ENCODE measurements at regions not wholly inside any gene's neighbourhood (a gene's known extent, or its start where the extent isn't known, plus 50 kb on each side); places are given as distances from the start of the nearest gene placed in this dataset.

DNA sequence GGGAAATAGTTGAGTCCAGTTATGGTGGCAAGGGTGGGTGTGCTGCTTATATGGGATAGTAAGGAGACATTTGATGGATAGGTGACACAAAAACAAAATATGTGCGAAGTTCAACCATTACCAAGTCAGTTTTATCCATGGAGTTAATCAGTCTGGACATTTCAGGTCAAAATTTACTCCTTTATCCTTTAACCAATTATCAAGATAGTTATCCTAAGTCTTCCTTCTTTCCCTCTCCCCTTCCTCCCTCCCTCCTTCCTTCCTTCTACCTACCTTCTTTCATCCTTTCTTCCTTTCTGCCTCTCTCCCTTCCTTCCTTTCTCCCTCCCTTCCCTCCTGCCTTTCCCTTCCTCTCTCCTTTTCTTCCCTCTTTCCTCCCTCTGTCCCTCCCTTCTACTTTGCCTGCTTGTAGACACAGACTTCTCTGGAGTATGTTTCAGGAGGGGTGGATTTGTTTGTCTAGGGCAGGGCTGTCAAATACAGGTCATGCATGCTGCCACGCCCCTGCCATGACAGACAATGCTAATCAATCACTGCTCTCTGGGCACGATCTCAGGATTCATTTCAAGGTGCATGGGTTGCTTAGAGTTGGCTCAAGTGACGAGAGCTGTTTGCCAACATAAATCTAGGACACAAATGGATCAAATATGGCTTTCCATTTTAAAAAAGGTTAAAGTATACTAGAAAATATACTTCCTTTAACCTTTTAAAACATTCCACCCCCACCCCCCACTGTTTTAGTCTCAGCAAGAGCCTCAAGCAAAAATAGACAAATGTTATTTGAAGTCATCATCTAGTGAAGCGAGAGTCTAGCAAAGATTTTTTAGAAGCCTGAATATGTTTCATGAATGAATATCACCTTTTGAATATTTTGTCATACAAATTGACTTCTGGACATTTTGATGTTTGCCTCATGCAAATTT is 281.6 kb upstream of the CITED2 start:
- no peaks in the 10 kb centered on the region for H3K9me3 Mint-ChIP-seq
- no peak overlapping the region for H3K4me3 Mint-ChIP-seq
- H3K27me3 Mint-ChIP-seq, result no peaks in the 10 kb centered on the region
- DNase-seq, result no peak
- H3K36me3 Mint-ChIP-seq, result no peaks in the 10 kb centered on the region
- peaks cover 2% of the 10 kb centered on the region for H3K4me1 Mint-ChIP-seq
- H3K27ac Mint-ChIP-seq, result no peak overlapping the region

DNA sequence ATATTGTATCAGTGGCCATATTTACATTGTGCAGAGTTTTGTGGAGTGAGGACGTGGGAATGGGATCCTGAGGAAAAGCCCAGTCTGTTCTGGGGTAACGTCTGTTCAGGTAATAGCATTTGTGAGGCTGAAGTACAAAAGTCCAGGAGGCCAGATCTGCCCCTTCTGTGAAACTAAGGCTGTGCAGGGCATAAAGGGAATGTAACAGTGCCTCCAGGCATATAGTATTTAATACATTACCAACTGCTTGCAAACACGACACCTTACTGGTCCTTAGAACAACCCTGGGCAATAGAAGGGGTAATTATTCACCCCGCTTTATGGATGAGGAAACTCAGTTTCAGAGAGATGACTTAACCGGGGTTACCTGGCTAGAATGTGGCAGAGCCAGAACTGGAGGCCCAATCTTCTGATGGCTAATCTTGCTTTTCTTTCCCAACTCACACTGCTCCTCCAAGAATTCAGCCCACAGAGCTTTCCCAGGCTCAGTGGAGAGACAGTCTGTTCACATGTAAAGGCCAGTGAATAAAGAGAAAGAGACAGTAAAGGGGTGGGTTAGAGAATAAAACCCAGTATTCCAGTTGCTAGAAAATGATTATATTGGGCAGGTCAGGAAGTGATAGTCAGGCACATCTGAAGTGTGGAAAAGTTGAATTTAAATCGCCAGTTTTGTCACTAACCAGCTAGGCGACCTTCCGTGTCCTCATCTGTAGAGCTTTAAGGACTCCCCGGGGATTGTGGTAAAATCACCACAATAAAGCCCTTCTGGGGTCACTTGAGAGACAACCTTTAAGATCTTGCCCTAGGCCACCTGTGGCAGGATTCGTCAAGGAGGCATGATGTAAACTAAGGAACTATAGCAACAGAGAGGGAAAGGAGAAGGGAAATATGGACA is 280.7 kb upstream of the CITED2 start:
- H3K9me3 Mint-ChIP-seq, result no peaks in the 10 kb centered on the region
- H3K4me1 Mint-ChIP-seq, result peaks cover 2% of the 10 kb centered on the region
- DNase-seq, result no peak

DNA sequence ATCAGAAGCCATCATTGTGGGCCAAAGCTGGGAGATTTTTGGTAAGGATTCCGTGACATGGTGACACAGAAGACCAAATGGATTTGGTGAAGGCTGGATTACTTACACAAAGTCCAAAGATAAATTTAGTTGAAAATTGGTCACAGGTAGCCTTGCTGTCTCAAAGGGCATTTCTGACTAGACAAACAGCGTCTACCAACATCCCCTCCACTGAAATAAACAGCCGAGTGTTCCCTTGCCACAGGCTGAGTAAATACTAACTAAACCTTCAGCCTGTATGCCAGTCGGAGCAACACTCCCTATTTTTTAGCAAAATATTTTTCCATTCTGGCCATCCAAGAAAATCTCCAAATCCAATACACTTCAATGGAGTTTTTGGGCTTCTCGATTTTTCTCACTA is 279.9 kb upstream of the CITED2 start:
- Mint-ChIP-seq H3K27me3 (no peaks in the 10 kb centered on the region), H3K27ac (no peak overlapping the region), H3K36me3 (no peaks in the 10 kb centered on the region), H3K4me1 (peaks cover 2% of the 10 kb centered on the region), H3K4me3 (no peak overlapping the region), H3K9me3 (no peaks in the 10 kb centered on the region)
- no peak for DNase-seq

More for the DNA sequence above, 280.7 kb upstream of the CITED2 start:
- no peaks in the 10 kb centered on the region for H3K36me3 Mint-ChIP-seq
- no peak overlapping the region for H3K4me3 Mint-ChIP-seq
- H3K27ac Mint-ChIP-seq, result no peak overlapping the region
- H3K27me3 Mint-ChIP-seq, result no peaks in the 10 kb centered on the region

DNA sequence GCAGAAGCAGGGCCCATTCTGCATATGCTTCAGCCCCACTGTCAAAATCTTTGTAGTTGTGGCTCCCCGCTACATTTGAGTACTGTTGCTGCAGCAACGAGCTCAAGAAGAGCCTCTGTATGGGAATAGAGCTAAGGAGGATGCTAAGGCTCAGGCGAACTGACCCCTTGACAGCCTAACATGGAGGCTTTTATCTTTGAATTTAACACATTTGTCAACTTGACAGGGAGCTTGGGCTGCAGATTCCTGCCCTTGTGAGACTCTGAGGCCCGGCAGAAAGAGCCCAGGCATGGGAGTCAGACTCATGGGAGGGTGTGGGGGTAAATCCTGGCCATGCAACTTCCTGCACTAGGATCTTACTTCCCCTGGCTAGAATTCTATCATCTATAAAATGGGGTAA is 278.7 kb upstream of the CITED2 start:
- H3K9me3 Mint-ChIP-seq, result no peaks in the 10 kb centered on the region

DNA sequence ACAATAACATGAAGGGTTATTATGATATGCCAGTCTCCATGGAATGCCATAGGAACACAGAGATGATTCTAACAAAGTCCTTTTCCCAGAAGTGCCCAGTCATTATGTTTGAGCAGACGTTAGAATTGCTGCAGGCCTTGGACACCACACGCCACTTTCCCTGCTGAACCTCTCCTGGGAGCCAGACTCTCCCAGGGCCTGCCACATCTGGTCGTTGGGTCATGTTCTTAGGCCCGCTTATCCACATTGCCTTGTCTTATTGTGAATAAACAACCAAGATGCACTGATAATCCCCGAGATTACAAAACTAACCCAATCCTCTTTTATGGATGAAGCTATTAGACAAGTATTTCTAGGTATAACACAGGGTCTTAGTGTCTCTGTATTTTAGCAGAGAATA is 276.5 kb upstream of the CITED2 start:
- Mint-ChIP-seq H3K4me3 (no peak overlapping the region), H3K4me1 (peaks cover 2% of the 10 kb centered on the region), H3K9me3 (peaks cover 2% of the 10 kb centered on the region)

More for the DNA sequence above, 278.7 kb upstream of the CITED2 start:
- no peaks in the 10 kb centered on the region for H3K27me3 Mint-ChIP-seq
- H3K27ac Mint-ChIP-seq, result no peak overlapping the region
- H3K4me1 Mint-ChIP-seq, result peaks cover 2% of the 10 kb centered on the region
- no peak for DNase-seq
- no peak overlapping the region for H3K4me3 Mint-ChIP-seq
- H3K36me3 Mint-ChIP-seq, result no peaks in the 10 kb centered on the region

DNA sequence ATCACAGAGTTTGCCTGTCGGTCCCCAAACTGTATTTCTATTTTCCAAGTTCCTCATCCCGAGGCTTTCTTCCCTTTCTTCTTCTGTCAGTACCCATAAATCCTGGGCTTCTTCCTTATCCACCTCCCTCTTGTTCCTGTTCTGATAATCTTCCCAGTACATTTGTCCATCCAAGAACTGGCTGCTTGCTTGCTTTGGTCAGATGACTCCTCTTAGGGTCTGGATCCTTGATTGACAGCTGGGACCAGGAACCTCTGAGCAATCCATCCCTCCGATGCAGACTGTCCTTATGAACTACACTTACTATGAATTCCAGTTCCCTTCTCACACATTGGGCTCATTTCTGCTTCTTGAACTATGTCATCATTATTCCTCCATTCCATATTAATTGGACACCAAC is 275.3 kb upstream of the CITED2 start:
- Mint-ChIP-seq H3K27me3 (no peaks in the 10 kb centered on the region), H3K27ac (no peak overlapping the region)

More for the DNA sequence above, 276.5 kb upstream of the CITED2 start:
- DNase-seq, result no peak
- Mint-ChIP-seq H3K27me3 (no peaks in the 10 kb centered on the region), H3K27ac (no peak overlapping the region), H3K36me3 (peaks cover 2% of the 10 kb centered on the region)

DNA sequence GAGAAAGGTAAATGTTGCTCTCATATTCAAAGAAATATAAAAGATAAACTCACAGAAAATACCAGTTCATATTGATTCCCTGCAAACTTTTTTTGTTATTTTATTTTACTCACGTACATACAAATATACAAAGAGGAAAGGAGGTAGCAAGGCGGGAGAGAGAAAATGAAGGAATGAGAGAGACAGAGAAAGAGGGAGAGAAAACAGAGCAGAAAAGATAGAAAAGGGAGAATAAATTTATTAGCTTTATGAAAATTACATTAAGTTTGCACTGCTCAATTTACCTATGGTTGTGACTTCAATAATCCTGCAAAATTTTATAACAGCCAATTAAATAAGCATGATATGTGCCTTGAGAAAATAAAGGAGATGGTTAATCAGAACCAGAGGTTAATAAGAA is 274.7 kb upstream of the CITED2 start:
- Mint-ChIP-seq H3K4me1 (peaks cover 2% of the 10 kb centered on the region), H3K4me3 (no peak overlapping the region), H3K27ac (no peak overlapping the region), H3K36me3 (peaks cover 2% of the 10 kb centered on the region), H3K9me3 (peaks cover 2% of the 10 kb centered on the region), H3K27me3 (peaks cover 1% of the 10 kb centered on the region)
- DNase-seq, result no peak

More for the DNA sequence above, 275.3 kb upstream of the CITED2 start:
- H3K36me3 Mint-ChIP-seq, result peaks cover 2% of the 10 kb centered on the region
- H3K9me3 Mint-ChIP-seq, result peaks cover 2% of the 10 kb centered on the region
- no peak for DNase-seq
- peaks cover 2% of the 10 kb centered on the region for H3K4me1 Mint-ChIP-seq
- no peak overlapping the region for H3K4me3 Mint-ChIP-seq

DNA sequence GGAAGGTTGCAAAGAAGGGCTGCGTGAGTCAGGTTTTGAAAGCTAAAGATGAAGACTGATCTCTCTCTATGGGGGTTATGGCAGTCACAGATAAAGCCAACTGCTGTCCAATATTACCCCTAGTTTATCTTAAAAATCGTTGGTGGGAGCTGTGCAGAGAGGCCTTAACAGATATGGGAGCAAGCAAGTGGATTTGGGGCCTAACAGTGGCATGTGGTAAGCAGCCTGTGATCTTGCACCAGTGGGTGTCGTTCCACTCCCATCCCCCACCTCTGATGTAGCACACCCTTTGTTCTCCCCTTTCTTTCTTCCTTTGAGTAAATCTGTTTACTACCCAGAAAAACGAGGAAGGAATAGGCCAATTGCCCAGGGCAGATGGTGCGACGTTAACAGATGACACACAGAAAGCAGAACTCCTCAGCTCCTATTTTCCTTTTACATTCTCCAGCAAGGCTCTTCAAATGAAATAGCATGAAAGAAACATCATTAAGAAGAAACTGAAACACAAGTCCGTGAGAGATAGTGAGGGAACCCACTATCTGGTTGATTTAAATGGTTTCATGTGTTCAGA is 274.1 kb upstream of the CITED2 start:
- Mint-ChIP-seq H3K4me3 (no peak overlapping the region), H3K4me1 (peaks cover 2% of the 10 kb centered on the region), H3K9me3 (peaks cover 2% of the 10 kb centered on the region), H3K27ac (no peak overlapping the region), H3K27me3 (peaks cover 5% of the 10 kb centered on the region), H3K36me3 (peaks cover 2% of the 10 kb centered on the region)
- DNase-seq, result no peak

DNA sequence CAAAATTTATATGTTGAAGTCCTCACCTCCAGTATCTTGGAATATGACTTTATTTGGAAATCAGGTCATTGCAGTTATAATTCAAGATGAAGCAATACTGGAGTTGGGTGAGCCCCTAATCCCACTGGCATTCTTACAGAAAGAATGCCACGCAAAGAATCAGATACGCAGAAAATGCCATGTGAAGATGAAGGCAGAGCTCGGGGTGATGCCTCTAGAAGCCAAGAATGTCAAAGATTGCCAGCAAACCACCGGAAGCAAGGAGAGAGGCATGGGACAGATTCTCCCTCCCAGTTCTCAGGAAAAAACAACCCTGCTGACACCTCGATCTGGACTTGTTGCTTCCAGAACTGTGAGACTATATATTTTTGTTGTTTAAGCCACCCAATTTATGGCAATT is 273.4 kb upstream of the CITED2 start:
- H3K27me3 Mint-ChIP-seq, result peaks cover 5% of the 10 kb centered on the region
- peaks cover 2% of the 10 kb centered on the region for H3K9me3 Mint-ChIP-seq
- no peak overlapping the region for H3K4me3 Mint-ChIP-seq
- no peak overlapping the region for H3K27ac Mint-ChIP-seq
- H3K4me1 Mint-ChIP-seq, result peaks cover 2% of the 10 kb centered on the region
- no peak for DNase-seq
- H3K36me3 Mint-ChIP-seq, result peaks cover 2% of the 10 kb centered on the region

DNA sequence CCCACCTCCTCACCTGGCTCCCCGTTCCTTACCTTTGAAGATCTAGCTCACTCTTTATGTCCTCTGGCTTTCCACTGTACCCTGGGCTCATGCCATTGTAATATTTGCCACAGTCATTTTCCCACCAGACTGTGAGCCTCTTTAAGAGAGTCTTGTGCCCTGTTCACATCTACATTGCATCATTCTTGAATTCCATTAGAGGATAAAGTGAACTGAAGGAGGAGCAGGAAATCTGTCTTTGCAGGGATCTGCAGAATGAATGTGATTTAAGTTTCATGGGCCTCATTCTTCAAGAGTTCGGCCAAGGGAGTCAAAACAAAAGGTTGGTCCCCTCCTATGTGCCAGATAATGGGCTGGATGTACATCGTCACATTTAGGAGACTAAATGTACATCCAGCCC is 272.6 kb upstream of the CITED2 start:
- Mint-ChIP-seq H3K9me3 (peaks cover 2% of the 10 kb centered on the region), H3K4me3 (no peak overlapping the region), H3K4me1 (no peaks in the 10 kb centered on the region), H3K27me3 (peaks cover 5% of the 10 kb centered on the region), H3K27ac (no peak overlapping the region), H3K36me3 (peaks cover 2% of the 10 kb centered on the region)
- no peak for DNase-seq

DNA sequence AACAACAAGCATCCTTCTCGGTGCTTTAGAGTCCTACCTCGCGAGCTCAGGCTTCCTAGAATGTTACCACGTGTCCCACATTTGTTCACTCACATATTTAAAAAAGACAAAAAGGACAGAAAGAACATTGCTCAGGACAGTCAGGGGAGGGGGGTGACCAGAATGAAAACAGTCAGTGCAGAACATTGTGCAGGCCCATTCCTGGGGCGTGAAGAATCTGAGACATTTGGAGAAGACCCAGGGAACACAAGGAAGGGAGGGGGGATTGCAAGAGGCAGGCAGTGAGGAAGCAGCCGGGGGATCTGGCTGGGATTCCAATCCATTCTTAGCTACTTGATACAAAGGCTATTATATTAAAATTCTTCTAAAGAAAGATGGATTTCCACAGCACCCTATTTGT is 270.4 kb upstream of the CITED2 start:
- peaks cover 2% of the 10 kb centered on the region for H3K9me3 Mint-ChIP-seq
- DNase-seq, result no peak
- peaks cover 4% of the 10 kb centered on the region for H3K4me1 Mint-ChIP-seq
- H3K27me3 Mint-ChIP-seq, result peaks cover 10% of the 10 kb centered on the region
- H3K36me3 Mint-ChIP-seq, result peaks cover 2% of the 10 kb centered on the region
- no peak overlapping the region for H3K27ac Mint-ChIP-seq
- no peak overlapping the region for H3K4me3 Mint-ChIP-seq

DNA sequence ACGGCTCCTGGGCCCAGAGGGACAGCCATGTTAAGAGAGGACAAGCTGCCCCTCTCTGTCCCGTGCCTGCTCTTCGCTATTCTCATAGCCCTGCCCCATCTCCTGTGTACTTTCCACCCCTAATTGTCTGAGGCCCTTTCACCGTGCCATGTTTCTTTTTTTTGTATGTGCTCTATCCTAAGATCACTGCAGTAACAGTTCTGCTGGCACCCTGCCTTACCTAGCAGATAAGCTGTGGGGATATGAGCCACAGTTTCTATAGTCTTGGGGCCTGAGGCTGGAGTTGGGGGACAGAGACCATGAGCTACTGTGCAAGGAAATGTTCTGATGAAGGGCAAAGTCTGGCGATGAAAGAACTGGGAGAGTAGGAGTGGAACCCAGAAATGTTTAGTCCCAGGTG is 269.5 kb upstream of the CITED2 start:
- H3K36me3 Mint-ChIP-seq, result peaks cover 2% of the 10 kb centered on the region
- no peak for DNase-seq
- H3K27ac Mint-ChIP-seq, result no peak overlapping the region
- peaks cover 2% of the 10 kb centered on the region for H3K9me3 Mint-ChIP-seq
- H3K4me3 Mint-ChIP-seq, result no peak overlapping the region
- peaks cover 4% of the 10 kb centered on the region for H3K4me1 Mint-ChIP-seq
- peaks cover 10% of the 10 kb centered on the region for H3K27me3 Mint-ChIP-seq

DNA sequence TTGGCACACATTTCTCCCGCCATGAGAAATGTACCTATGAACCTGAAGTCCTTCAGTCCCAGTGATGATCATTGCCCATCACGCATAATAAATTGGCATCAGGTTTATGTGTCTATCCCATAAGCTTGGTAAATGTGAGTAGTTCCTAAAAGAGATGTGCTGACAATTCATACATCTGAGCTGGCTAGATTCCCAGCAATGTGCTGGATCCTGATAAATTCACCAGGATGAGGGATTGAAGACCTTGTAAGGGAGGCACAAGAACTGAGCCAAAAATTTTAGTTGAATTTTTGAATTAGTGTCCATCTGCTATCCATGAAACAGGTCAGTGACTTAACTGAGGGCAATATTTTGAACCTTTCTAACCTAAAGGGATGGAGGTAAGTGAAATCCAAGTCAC is 267.9 kb upstream of the CITED2 start:
- H3K36me3 Mint-ChIP-seq, result peaks cover 2% of the 10 kb centered on the region
- peaks cover 2% of the 10 kb centered on the region for H3K9me3 Mint-ChIP-seq
- no peak for DNase-seq
- H3K4me1 Mint-ChIP-seq, result peaks cover 4% of the 10 kb centered on the region
- H3K27me3 Mint-ChIP-seq, result peaks cover 16% of the 10 kb centered on the region
- no peak overlapping the region for H3K4me3 Mint-ChIP-seq
- H3K27ac Mint-ChIP-seq, result no peak overlapping the region

DNA sequence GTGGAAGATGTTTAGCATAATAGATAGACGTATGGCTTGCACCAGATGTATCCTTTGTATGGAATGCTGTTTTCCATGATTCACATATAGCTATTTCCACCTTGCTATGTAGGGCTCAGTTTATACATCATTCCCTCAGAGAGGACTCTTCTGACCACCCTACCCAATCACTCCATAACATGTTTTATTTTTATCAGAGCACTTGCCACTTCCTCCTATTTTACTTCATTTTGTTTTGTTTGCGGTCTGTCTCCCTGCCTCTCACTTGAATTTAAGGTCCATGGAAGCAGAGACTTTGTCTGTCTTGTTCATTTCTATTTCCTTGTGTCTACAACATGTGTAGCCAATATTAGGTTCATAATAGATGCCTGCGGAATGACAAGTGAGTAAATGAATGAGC is 266.9 kb upstream of the CITED2 start:
- Mint-ChIP-seq H3K9me3 (no peaks in the 10 kb centered on the region), H3K27me3 (peaks cover 17% of the 10 kb centered on the region), H3K4me3 (no peak overlapping the region), H3K4me1 (peaks cover 4% of the 10 kb centered on the region), H3K27ac (no peak overlapping the region), H3K36me3 (no peaks in the 10 kb centered on the region)
- DNase-seq, result no peak

DNA sequence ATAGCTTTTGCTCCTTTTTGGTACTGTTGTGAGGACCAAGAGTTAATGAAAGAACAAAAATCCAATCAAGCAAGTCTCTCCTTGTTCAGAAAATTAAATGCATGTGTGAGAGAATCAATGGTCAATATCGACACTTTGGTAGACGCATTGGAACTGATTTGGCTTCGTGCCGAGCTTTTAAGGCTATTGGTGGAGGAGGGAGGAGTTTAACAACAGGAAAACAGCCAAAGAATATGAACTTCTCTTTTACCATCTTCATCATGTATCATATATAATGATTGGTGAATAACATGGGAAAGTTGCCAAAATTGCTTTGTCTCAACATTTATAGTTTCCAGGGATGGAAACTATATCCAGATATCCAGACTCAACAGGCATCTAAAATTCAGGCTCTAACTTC is 266.5 kb upstream of the CITED2 start:
- Mint-ChIP-seq H3K36me3 (no peaks in the 10 kb centered on the region), H3K27ac (no peak overlapping the region), H3K4me3 (no peak overlapping the region), H3K4me1 (peaks cover 4% of the 10 kb centered on the region), H3K9me3 (no peaks in the 10 kb centered on the region), H3K27me3 (peaks cover 22% of the 10 kb centered on the region)
- DNase-seq, result no peak
